ENCODE measurements at regions not wholly inside any gene's neighbourhood (a gene's known extent, or its start where the extent isn't known, plus 50 kb on each side); places are given as distances from the start of the nearest gene placed in this dataset.

- DNase-seq (ENCODE audit: low spot score) = peak; percentile 38
Measured at GRCh38 chr1:38285807-38286530, 239.4 kb upstream of the POU3F1 start.

GRCh38 chr1:38284953-38285352 is 238.4 kb upstream of the POU3F1 start:
- Histone ChIP-seq H3K4me3 (ENCODE audit: low read depth in 1 of 3, low read length in 3 of 3) (no peak overlapping the region), H3K36me3 (ENCODE audit: control insufficient read depth in 4 of 4, insufficient read depth in 3 of 4, low read depth in 1 of 4, low read length in 3 of 4) (no peaks in the 10 kb centered on the region), H3K9ac (ENCODE audit: low read depth in 1 of 2, low read length in 2 of 2) (no peak overlapping the region), H3K4me1 (ENCODE audit: control insufficient read depth in 4 of 4, insufficient read depth in 4 of 4, low read length in 3 of 4) (peaks cover 0 to 8% (median 0%) of the 10 kb centered on the region in 4 donors), H3K27ac (ENCODE audit: low read depth in 1 of 2, low read length in 2 of 2) (no peak overlapping the region), H3K27me3 (ENCODE audit: control insufficient read depth in 4 of 4, insufficient read depth in 4 of 4, low read length in 3 of 4) (no peaks in the 10 kb centered on the region), H3K9me3 (ENCODE audit: control insufficient read depth in 4 of 4, low read length in 3 of 4) (peaks cover 0 to under 1% (median 0%) of the 10 kb centered on the region in 4 donors)
- WGBS = 36% methylated on average over 5 of the region's 5 CpGs
- DNase-seq (ENCODE audit: low spot score) = peak; percentile 54
- no peak for TF ChIP-seq JUND (IDR thresholded peaks at IDR 0.05)
- TF ChIP-seq FOXA1 (IDR thresholded peaks at IDR 0.05) = no peak
- no peak for TF ChIP-seq GABPA (IDR thresholded peaks at IDR 0.05 in 1 of 2, conservative IDR thresholded peaks at IDR 0.05 in 1 of 2)
- TF ChIP-seq RXRA (IDR thresholded peaks at IDR 0.05) = peak; percentile 73 to 91
- no peak for TF ChIP-seq TAF1 (conservative IDR thresholded peaks at IDR 0.05)
- TF ChIP-seq HNF4A (conservative IDR thresholded peaks at IDR 0.05) = peak; percentile 14 to 48
- no peak for TF ChIP-seq EGR1 (IDR thresholded peaks at IDR 0.05; ENCODE audit: low read depth in 2 of 2)
- peak; percentile 98 for TF ChIP-seq NR2F2 (IDR thresholded peaks at IDR 0.05)
- TF ChIP-seq ATF3 (IDR thresholded peaks at IDR 0.05) = no peak
- TF ChIP-seq YY1 (IDR thresholded peaks at IDR 0.05) = no peak
- peak; percentile 59 for TF ChIP-seq SP1 (IDR thresholded peaks at IDR 0.05)
- TF ChIP-seq, protein P1, sequence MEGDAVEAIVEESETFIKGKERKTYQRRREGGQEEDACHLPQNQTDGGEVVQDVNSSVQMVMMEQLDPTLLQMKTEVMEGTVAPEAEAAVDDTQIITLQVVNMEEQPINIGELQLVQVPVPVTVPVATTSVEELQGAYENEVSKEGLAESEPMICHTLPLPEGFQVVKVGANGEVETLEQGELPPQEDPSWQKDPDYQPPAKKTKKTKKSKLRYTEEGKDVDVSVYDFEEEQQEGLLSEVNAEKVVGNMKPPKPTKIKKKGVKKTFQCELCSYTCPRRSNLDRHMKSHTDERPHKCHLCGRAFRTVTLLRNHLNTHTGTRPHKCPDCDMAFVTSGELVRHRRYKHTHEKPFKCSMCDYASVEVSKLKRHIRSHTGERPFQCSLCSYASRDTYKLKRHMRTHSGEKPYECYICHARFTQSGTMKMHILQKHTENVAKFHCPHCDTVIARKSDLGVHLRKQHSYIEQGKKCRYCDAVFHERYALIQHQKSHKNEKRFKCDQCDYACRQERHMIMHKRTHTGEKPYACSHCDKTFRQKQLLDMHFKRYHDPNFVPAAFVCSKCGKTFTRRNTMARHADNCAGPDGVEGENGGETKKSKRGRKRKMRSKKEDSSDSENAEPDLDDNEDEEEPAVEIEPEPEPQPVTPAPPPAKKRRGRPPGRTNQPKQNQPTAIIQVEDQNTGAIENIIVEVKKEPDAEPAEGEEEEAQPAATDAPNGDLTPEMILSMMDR (IDR thresholded peaks at IDR 0.05; ENCODE audit: low read depth, low read length, missing input control) = no peak
- no peak for TF ChIP-seq MAX (IDR thresholded peaks at IDR 0.05)
- TF ChIP-seq FOXA2 (IDR thresholded peaks at IDR 0.05) = no peak
- no peak for TF ChIP-seq RAD21 (IDR thresholded peaks at IDR 0.05)

More at GRCh38 chr1:38285807-38286530, 239.4 kb upstream of the POU3F1 start:
- H3K4me1 ChIP-seq (ENCODE audit: control insufficient read depth in 4 of 4, insufficient read depth in 4 of 4, low read length in 3 of 4) = peaks cover 0 to 8% (median 0%) of the 10 kb centered on the region in 4 donors
- 67% methylated on average over 12 of the region's 12 CpGs for WGBS
- H3K27ac ChIP-seq (ENCODE audit: low read depth in 1 of 2, low read length in 2 of 2) = no peak overlapping the region
- no peaks in the 10 kb centered on the region for H3K9me3 ChIP-seq (ENCODE audit: control insufficient read depth in 4 of 4, low read length in 3 of 4)
- H3K4me3 ChIP-seq (ENCODE audit: low read depth in 1 of 3, low read length in 3 of 3) = no peak overlapping the region
- H3K27me3 ChIP-seq (ENCODE audit: control insufficient read depth in 4 of 4, insufficient read depth in 4 of 4, low read length in 3 of 4) = no peaks in the 10 kb centered on the region
- no peak overlapping the region for H3K9ac ChIP-seq (ENCODE audit: low read depth in 1 of 2, low read length in 2 of 2)
- TF ChIP-seq RXRA (IDR thresholded peaks at IDR 0.05) (no peak), NR2F2 (IDR thresholded peaks at IDR 0.05) (no peak), HNF4A (conservative IDR thresholded peaks at IDR 0.05) (no peak), FOXA1 (IDR thresholded peaks at IDR 0.05) (no peak), TAF1 (conservative IDR thresholded peaks at IDR 0.05) (no peak), MAX (IDR thresholded peaks at IDR 0.05) (no peak)
- TF ChIP-seq, protein P1 (IDR thresholded peaks at IDR 0.05; ENCODE audit: low read depth, low read length, missing input control) = no peak
- TF ChIP-seq, protein P2, sequence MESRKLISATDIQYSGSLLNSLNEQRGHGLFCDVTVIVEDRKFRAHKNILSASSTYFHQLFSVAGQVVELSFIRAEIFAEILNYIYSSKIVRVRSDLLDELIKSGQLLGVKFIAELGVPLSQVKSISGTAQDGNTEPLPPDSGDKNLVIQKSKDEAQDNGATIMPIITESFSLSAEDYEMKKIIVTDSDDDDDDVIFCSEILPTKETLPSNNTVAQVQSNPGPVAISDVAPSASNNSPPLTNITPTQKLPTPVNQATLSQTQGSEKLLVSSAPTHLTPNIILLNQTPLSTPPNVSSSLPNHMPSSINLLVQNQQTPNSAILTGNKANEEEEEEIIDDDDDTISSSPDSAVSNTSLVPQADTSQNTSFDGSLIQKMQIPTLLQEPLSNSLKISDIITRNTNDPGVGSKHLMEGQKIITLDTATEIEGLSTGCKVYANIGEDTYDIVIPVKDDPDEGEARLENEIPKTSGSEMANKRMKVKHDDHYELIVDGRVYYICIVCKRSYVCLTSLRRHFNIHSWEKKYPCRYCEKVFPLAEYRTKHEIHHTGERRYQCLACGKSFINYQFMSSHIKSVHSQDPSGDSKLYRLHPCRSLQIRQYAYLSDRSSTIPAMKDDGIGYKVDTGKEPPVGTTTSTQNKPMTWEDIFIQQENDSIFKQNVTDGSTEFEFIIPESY (IDR thresholded peaks at IDR 0.05) = no peak
- no peaks in the 10 kb centered on the region for H3K36me3 ChIP-seq (ENCODE audit: control insufficient read depth in 4 of 4, insufficient read depth in 3 of 4, low read depth in 1 of 4, low read length in 3 of 4)

Measured in liver (tissue), 8 donors.